Ovary (tissue), 3 donors: ENCODE measurements at regions not wholly inside any gene's neighbourhood (a gene's known extent, or its start where the extent isn't known, plus 50 kb on each side); places are given as distances from the start of the nearest gene placed in this dataset.

Experiments used
- CTCF ChIP-seq, 3 donors: fragments of 450-650 bp in 2 of 3; fragments of 200-600 bp in 1 of 3; IDR thresholded peaks; one replicate each; pipeline versions ENCODE4 v1.5.1 to v1.8.0; 2016 to 2022; ENCODE audit warnings: antibody characterized with exemption in 3 of 3, mild to moderate bottlenecking in 1 of 3
- EP300 ChIP-seq: sonication (generic); formaldehyde crosslinking; IDR thresholded peaks from one replicate; pipeline ENCODE4 v1.6.1; 2017; ENCODE audit warnings: antibody characterized with exemption
- POLR2A ChIP-seq: fragments of 450-650 bp; IDR thresholded peaks from one replicate; pipeline ENCODE4 v1.6.1; 2017; ENCODE audit warnings: antibody characterized with exemption, mild to moderate bottlenecking, moderate library complexity
- donor health status: DM: no; HTN: no; CAD: no.

GRCh38 chr2:9790702-9791225 lies 52.5 kb upstream of the TAF1B start:
- TF ChIP-seq CTCF (IDR thresholded peaks at IDR 0.05) (no peak), EP300 (no peak), POLR2A (no peak)
